K562 (cell line): ENCODE measurements at regions not wholly inside any gene's neighbourhood (a gene's known extent, or its start where the extent isn't known, plus 50 kb on each side); places are given as distances from the start of the nearest gene placed in this dataset.

Experiments used
- DIDO1 ChIP-seq: fragments of 450-650 bp; IDR thresholded peaks from 2 replicates; pipeline ENCODE4 v1.6.1; 2016; ENCODE audit warnings: low read depth, missing biosample characterization, missing genetic modification characterization
- ELF4 ChIP-seq: fragments of 450-650 bp; formaldehyde crosslinking; IDR thresholded peaks from 2 replicates; pipeline ENCODE4 v1.4.0; 2022; ENCODE audit warnings: missing genetic modification characterization
- EP400 ChIP-seq: fragments of 450-650 bp; IDR thresholded peaks from 2 replicates; pipeline ENCODE4 v1.6.1; 2017; ENCODE audit warnings: antibody characterized with exemption, mild to moderate bottlenecking, moderate library complexity
- EWSR1 ChIP-seq: fragments of 450-650 bp; IDR thresholded peaks from 2 replicates; pipeline ENCODE4 v1.6.1; 2018; ENCODE audit warnings: borderline replicate concordance, mild to moderate bottlenecking, low read depth, moderate library complexity; ENCODE audit not compliant: partially characterized antibody
- FOXP1 ChIP-seq: sonication (generic); formaldehyde crosslinking; IDR thresholded peaks from 2 replicates; pipeline ENCODE4 v1.8.0; 2022; ENCODE audit warnings: mild to moderate bottlenecking, missing genetic modification reagents
- HLTF ChIP-seq: fragments of 450-650 bp; IDR thresholded peaks from 2 replicates; pipeline ENCODE4 v1.6.1; 2016
- NCOA6 ChIP-seq: fragments of 450-650 bp; IDR thresholded peaks from 2 replicates; pipeline ENCODE4 v1.6.1; 2017; ENCODE audit warnings: mild to moderate bottlenecking
- NELFE ChIP-seq: IDR thresholded peaks from 2 replicates; pipeline ENCODE4 v1.6.1; 2011; ENCODE audit warnings: mild to moderate bottlenecking; ENCODE audit not compliant: insufficient read depth, insufficient read length
- POLR3A ChIP-seq: IDR thresholded peaks from 2 replicates; pipeline ENCODE4 v1.6.1; 2011; ENCODE audit warnings: borderline replicate concordance, mild to moderate bottlenecking, moderate library complexity; ENCODE audit not compliant: insufficient read length, insufficient read depth; ENCODE audit errors: extremely low read depth
- RB1 ChIP-seq: fragments of 450-650 bp; IDR thresholded peaks from 2 replicates; pipeline ENCODE4 v1.6.1; 2017; ENCODE audit warnings: low read depth, mild to moderate bottlenecking
- TARDBP ChIP-seq: fragments of 450-650 bp; IDR thresholded peaks from 2 replicates; pipeline ENCODE4 v1.6.1; 2016
- YBX1 ChIP-seq: fragments of 450-650 bp; IDR thresholded peaks from 2 replicates; pipeline ENCODE4 v1.7.1; 2016; ENCODE audit warnings: mild to moderate bottlenecking
- ZBTB7A ChIP-seq: IDR thresholded peaks from 2 replicates; pipeline ENCODE4 v1.6.1; 2011; ENCODE audit warnings: low read depth, mild to moderate bottlenecking, low read length, moderate library complexity, borderline replicate concordance; ENCODE audit not compliant: control insufficient read depth
- ZNF23 ChIP-seq: fragments of 250-450 bp; sonication (Bioruptor Pico); IDR thresholded peaks from 2 replicates; pipeline ENCODE4 v1.4.0; 2020; ENCODE audit warnings: mild to moderate bottlenecking
- ZNF407 ChIP-seq: fragments of 450-650 bp; IDR thresholded peaks from 2 replicates; pipeline ENCODE4 v1.6.1; 2016; ENCODE audit warnings: low read depth
- ZNF695 ChIP-seq: fragments of 450-650 bp; formaldehyde crosslinking; IDR thresholded peaks from 2 replicates; pipeline ENCODE4 v1.4.0; 2020; ENCODE audit warnings: mild to moderate bottlenecking, moderate library complexity
- TF ChIP-seq, protein P1 (sequence below), 2 experiments: fragments of 450-650 bp in 1 of 2; sonication (generic) in 1 of 2; formaldehyde crosslinking in 1 of 2; IDR thresholded peaks in 1 of 2; conservative IDR thresholded peaks in 1 of 2; 2 replicates each; pipeline versions ENCODE4 v1.6.1 to v1.8.1; 2016 to 2023; ENCODE audit warnings: mild to moderate bottlenecking in 2 of 2, moderate library complexity in 2 of 2, inconsistent platforms in 1 of 2, missing genetic modification reagents in 1 of 2
- TF ChIP-seq, protein P2 (sequence below): fragments of 250-450 bp; sonication (Bioruptor Pico); IDR thresholded peaks from 2 replicates; pipeline ENCODE4 v1.5.1; 2021; ENCODE audit warnings: mild to moderate bottlenecking

- TF ChIP-seq HLTF, result 0 out of 2 replicates have a peak, but pooled peaks have one; percentile 58
- TF ChIP-seq, protein P1, sequence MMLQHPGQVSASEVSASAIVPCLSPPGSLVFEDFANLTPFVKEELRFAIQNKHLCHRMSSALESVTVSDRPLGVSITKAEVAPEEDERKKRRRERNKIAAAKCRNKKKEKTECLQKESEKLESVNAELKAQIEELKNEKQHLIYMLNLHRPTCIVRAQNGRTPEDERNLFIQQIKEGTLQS (IDR thresholded peaks at IDR 0.05), result no peak
- TF ChIP-seq, protein P1 (CRISPR knock-in tag; conservative IDR thresholded peaks at IDR 0.05), result peak; percentile 76
- peak; percentile 78 for TF ChIP-seq ELF4 (CRISPR knock-in tag)
- no peak for TF ChIP-seq NCOA6
- peak; percentile 86; the same call in 1 of the 2 replicates for TF ChIP-seq ZNF695 (CRISPR knock-in tag)
- no peak for TF ChIP-seq ZNF23
- TF ChIP-seq TARDBP, result no peak
- no peak for TF ChIP-seq DIDO1 (tag)
- TF ChIP-seq NELFE, result no peak
- TF ChIP-seq FOXP1 (CRISPR knock-in tag), result no peak
- TF ChIP-seq ZBTB7A, result no peak
- TF ChIP-seq RB1, result no peak
- TF ChIP-seq ZNF407, result no peak
- TF ChIP-seq YBX1, result no peak
- TF ChIP-seq EWSR1, result no peak
- TF ChIP-seq POLR3A, result no peak
- TF ChIP-seq, protein P2, sequence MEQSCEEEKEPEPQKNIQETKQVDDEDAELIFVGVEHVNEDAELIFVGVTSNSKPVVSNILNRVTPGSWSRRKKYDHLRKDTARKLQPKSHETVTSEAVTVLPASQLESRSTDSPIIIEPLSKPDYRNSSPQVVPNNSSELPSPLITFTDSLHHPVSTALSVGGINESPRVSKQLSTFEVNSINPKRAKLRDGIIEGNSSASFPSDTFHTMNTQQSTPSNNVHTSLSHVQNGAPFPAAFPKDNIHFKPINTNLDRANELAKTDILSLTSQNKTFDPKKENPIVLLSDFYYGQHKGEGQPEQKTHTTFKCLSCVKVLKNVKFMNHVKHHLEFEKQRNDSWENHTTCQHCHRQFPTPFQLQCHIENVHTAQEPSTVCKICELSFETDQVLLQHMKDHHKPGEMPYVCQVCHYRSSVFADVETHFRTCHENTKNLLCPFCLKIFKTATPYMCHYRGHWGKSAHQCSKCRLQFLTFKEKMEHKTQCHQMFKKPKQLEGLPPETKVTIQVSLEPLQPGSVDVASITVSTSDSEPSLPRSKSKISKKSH (CRISPR knock-in tag), result 0 out of 2 replicates have a peak, but pooled peaks have one; percentile 65
- TF ChIP-seq EP400, result no peak
Observed at GRCh38 chr6:28720357-28721231, 194.9 kb downstream of the GPX5 start (continued).
